ENCODE measurements at regions not wholly inside any gene's neighbourhood (a gene's known extent, or its start where the extent isn't known, plus 50 kb on each side); places are given as distances from the start of the nearest gene placed in this dataset.
"Not testable (repeated sequence)": the region's sequence is repeated elsewhere in the genome, so short reads cannot be mapped to it uniquely, and the experiment has no call there.

DNA sequence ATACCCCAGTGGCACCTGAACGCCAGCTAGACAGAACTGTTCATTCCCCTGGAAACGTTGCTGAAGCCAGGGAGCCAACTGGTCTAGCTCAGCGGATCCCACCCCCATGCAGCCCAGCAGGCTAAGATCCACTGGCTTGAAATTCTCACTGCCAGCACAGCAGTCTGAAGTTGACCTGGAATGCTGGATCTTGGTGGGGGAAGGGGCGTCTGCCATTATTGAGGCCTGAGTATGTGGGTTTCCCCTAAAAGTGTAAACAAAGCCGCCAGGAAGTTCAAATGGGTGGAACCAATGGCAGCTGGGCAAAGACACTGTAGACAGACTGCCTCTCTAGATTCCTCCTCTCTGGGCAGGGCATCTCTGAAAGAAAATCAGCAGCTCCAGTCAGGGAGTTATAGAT lies 213.0 kb downstream of the NKX6-1 start:
- H3K9me3 Mint-ChIP-seq (ENCODE audit: low read depth), result peaks cover 3% of the 10 kb centered on the region
- ATAC-seq (no peak), DNase-seq (no peak)
- no peaks in the 10 kb centered on the region for H3K4me1 Mint-ChIP-seq
- no peaks in the 10 kb centered on the region for H3K36me3 Mint-ChIP-seq
- no peak overlapping the region for H3K27ac Mint-ChIP-seq
- CTCF ChIA-PET, result no interaction called here
- H3K27me3 Mint-ChIP-seq, result no peaks in the 10 kb centered on the region
- H3K4me3 Mint-ChIP-seq, result no peak overlapping the region

DNA sequence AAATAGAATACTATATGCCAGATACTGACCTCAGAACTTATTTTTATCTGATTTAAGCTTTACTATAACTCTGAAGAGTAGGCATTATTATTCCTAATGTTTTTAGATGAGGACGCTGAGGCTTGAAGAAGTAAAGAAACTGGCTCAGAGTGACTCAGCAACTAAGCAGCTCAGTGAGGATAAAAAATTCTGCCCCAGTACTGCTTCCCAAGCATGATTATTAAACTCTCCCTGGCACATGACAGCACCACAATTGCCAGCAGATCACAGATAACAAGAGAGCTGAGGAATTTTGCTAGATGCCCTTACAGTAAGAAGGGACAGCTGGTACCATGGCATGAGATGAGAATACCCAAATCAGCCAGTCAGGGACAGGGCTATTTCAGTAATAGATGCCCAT lies 219.4 kb downstream of the NKX6-1 start:
- H3K9me3 Mint-ChIP-seq (ENCODE audit: low read depth), result no peaks in the 10 kb centered on the region
- H3K36me3 Mint-ChIP-seq, result no peaks in the 10 kb centered on the region
- no peaks in the 10 kb centered on the region for H3K27me3 Mint-ChIP-seq
- CTCF ChIA-PET, result no interaction called here
- DNase-seq (no peak), ATAC-seq (no peak)
- no peak overlapping the region for H3K27ac Mint-ChIP-seq
- no peaks in the 10 kb centered on the region for H3K4me1 Mint-ChIP-seq
- H3K4me3 Mint-ChIP-seq, result no peak overlapping the region

DNA sequence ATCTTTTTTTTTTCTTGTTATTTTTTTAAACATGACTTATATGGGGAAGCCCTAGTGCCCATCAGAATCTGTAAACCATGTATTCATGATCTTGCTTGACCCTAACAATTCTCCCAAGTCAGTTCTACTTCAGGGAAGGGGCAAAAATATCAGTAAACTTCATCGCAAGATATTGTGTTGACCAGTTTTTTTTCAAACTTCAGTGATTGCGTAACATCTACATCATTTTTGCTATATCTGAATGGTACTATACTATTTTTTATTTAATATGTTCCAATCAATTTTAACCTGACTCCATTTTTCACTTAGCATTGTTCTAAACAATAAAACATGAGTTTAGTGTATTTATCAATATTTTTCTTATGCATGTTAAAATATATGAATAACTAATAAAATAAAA lies 221.2 kb downstream of the NKX6-1 start:
- H3K27me3 Mint-ChIP-seq, result no peaks in the 10 kb centered on the region
- no peaks in the 10 kb centered on the region for H3K36me3 Mint-ChIP-seq
- DNase-seq, result no peak
- H3K4me1 Mint-ChIP-seq, result no peaks in the 10 kb centered on the region
- H3K4me3 Mint-ChIP-seq, result no peak overlapping the region
- H3K27ac Mint-ChIP-seq, result no peak overlapping the region
- CTCF ChIA-PET, result no interaction called here
- no peaks in the 10 kb centered on the region for H3K9me3 Mint-ChIP-seq (ENCODE audit: low read depth)
- no peak for ATAC-seq

DNA sequence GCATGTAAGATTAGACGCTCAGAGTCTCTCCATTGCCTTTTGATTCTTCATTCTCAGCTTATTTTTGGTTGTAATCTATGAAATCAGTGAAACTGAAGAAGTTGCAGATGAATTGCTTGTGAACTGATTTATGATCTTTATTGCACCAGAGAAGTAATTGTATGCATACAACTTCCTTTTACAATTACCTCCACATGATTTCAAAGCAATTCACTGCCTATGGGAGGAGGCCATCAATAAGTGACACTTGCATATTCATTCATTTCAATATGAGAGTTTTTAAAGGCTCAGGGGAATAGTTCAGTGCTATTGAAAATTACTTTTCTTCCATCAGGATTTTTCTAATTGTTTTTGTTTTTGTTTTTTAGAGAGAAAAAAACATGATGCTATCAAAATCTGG lies 222.3 kb downstream of the NKX6-1 start:
- H3K36me3 Mint-ChIP-seq, result no peaks in the 10 kb centered on the region
- no peaks in the 10 kb centered on the region for H3K27me3 Mint-ChIP-seq
- no peak overlapping the region for H3K4me3 Mint-ChIP-seq
- ATAC-seq (no peak), DNase-seq (no peak)
- H3K27ac Mint-ChIP-seq, result no peak overlapping the region
- no peaks in the 10 kb centered on the region for H3K9me3 Mint-ChIP-seq (ENCODE audit: low read depth)
- no peaks in the 10 kb centered on the region for H3K4me1 Mint-ChIP-seq
- CTCF ChIA-PET, result no interaction called here

DNA sequence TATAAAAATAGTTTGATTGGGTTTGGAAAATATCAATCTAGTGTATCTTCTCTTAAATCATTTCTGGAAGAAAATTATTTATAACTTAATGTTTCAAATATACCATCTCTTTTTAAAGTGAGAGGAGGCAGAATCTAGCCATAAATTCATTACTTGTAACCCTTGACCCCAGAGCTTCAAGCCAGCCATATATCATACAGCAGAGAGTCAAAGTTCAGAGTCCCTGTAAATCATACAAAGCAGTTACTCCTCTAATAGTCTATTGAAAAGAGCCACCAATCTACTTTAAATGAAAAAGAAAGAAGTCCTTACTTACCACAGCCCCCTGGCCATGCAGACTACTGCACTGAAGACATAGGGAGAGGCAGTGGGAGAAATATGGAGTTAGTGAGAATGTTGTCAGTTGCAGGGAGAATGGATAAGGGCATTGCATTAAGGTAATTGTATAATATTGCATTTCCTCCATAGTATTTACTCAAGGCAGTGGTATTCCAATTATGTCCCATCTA lies 229.5 kb downstream of the NKX6-1 start:
- CTCF ChIA-PET, result no interaction called here
- DNase-seq, result no peak
- H3K36me3 Mint-ChIP-seq, result no peaks in the 10 kb centered on the region
- no peak overlapping the region for H3K4me3 Mint-ChIP-seq
- H3K27me3 Mint-ChIP-seq, result no peaks in the 10 kb centered on the region
- no peaks in the 10 kb centered on the region for H3K9me3 Mint-ChIP-seq (ENCODE audit: low read depth)
- H3K4me1 Mint-ChIP-seq, result no peaks in the 10 kb centered on the region
- no peak for ATAC-seq
- H3K27ac Mint-ChIP-seq, result no peak overlapping the region

DNA sequence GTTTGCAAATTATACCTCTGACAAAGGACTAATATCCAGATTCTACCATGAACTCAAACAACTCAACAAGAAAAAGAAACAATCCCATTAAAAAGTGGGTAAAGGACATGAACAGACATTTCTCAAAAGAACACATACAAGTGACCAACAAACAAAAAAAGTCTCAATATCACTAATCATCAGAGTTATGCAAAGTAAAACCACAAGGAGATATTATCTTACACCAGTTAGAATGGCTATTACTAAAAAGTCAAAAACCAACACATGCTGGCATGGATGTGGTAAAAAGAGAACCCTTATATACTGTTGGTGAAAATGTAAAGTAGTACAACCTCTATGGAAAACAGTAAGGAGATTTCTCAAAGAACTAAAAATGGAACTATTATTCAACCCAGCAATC lies 234.4 kb downstream of the NKX6-1 start:
- Mint-ChIP-seq H3K36me3 (no peaks in the 10 kb centered on the region), H3K27ac (no peak overlapping the region), H3K4me1 (no peaks in the 10 kb centered on the region), H3K27me3 (no peaks in the 10 kb centered on the region), H3K4me3 (no peak overlapping the region), H3K9me3 (ENCODE audit: low read depth) (no peaks in the 10 kb centered on the region)
- DNase-seq (no peak), ATAC-seq (no peak)
- CTCF ChIA-PET, result no interaction called here

DNA sequence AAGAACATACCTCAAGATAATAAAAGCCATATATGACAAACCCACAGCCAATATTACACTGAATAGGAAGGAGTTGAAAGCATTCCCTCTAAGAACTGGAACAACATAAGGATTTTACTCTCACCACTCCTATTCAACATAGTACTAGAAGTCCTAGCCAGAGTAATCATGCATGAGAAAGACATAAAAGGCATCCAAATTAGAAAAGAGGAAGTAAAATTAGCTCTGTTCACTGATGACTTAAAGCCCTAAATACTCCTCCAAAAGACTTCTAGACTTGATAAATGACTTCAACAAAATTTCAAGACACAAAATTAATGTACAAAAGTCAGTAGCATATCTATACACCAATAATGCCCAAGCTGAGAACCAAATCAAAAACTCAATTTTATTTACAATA lies 235.7 kb downstream of the NKX6-1 start:
- no peaks in the 10 kb centered on the region for H3K4me1 Mint-ChIP-seq
- no peak for DNase-seq
- CTCF ChIA-PET, result no interaction called here
- no peaks in the 10 kb centered on the region for H3K36me3 Mint-ChIP-seq
- ATAC-seq, result no peak
- H3K4me3 Mint-ChIP-seq, result no peak overlapping the region
- no peaks in the 10 kb centered on the region for H3K27me3 Mint-ChIP-seq
- H3K9me3 Mint-ChIP-seq (ENCODE audit: low read depth), result peaks cover 2% of the 10 kb centered on the region
- H3K27ac Mint-ChIP-seq, result no peak overlapping the region

DNA sequence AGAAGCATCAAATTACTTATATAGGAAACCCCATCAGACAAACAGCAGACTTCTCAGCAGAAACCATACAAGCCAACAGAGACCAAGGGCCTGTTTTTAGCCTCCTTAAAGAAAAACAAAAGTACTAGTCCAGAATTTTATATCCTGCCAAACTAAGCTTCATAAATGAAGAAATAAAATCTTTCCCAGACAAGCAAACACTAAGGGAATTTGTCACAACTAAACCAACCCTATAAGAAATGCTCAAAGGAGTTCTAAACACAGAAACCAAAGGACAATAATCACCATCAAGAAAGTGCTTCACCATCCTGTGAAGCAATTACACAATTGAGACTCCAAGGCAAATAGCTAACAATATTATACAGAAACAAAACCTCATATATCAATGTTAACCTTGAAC lies 238.6 kb downstream of the NKX6-1 start:
- ATAC-seq (no peak), DNase-seq (no peak)
- Mint-ChIP-seq H3K4me3 (no peak overlapping the region), H3K9me3 (ENCODE audit: low read depth) (peaks cover 2% of the 10 kb centered on the region), H3K36me3 (no peaks in the 10 kb centered on the region), H3K4me1 (no peaks in the 10 kb centered on the region), H3K27ac (no peak overlapping the region), H3K27me3 (no peaks in the 10 kb centered on the region)
- CTCF ChIA-PET, result no interaction called here

DNA sequence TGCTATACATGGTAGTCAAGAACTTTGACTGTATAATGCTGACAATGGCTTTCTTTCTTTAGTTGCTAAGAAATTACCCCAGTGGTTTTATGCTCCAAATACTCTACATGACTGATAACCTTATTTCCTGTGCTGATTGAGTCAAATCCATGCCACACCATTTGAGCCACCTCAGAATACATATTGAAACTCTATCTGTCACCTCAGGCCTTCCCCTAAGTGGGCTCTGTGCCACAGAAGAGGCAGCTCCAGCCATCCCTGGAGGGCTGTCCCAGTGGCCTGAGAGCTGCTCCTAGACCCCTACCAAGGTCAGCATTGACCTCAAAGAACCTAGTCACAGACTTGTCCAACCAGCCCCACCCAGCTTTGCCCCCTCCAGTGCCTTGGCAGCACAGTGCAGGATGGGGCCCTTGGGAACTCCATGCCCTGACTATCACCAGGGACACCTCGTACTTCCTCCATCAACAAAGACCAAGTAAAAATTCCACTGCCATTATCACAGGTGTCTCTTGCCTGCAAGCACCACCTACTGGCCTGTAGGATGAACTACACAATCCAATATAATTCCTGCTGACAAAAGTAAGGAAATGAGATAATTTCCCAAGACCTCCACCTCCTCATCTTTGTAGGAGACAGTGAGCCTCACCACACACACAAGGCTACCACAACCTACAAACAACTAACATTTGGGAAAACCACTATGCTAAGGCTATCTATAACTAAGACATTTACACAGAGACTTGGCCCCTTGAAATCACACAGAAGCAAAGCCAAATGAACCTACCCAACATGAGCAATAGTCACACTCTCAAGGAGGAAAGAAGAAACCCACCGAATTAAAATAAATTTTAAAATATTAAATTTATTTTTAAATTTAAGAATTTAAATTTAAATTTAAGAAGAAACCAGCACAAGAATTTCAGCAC lies 239.9 kb downstream of the NKX6-1 start:
- ATAC-seq (no peak), DNase-seq (no peak)
- no peaks in the 10 kb centered on the region for H3K36me3 Mint-ChIP-seq
- no peaks in the 10 kb centered on the region for H3K4me1 Mint-ChIP-seq
- H3K27me3 Mint-ChIP-seq, result no peaks in the 10 kb centered on the region
- peaks cover 2% of the 10 kb centered on the region for H3K9me3 Mint-ChIP-seq (ENCODE audit: low read depth)
- no peak overlapping the region for H3K4me3 Mint-ChIP-seq
- H3K27ac Mint-ChIP-seq, result no peak overlapping the region
- CTCF ChIA-PET, result no interaction called here

DNA sequence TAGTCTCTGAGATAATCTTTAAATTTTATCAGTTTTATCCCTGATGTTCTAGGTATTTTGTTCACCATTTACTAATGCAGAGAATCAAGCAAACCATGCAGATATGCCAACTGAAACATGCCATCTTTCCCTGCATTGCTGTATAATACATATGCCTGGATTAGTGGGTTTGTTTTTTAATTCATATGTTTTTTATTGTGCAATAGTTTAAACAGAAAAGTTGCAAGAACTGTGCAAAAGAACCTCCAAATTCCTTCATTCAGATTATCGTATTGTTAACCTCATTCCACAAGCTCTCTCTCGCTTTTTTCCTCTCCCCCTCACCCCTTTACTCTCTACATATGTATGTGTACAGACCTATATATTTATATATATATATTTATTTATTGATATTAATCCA lies 244.6 kb downstream of the NKX6-1 start:
- no peak overlapping the region for H3K4me3 Mint-ChIP-seq
- ATAC-seq (no peak), DNase-seq (no peak)
- peaks cover 2% of the 10 kb centered on the region for H3K9me3 Mint-ChIP-seq (ENCODE audit: low read depth)
- CTCF ChIA-PET, result no interaction called here
- no peaks in the 10 kb centered on the region for H3K27me3 Mint-ChIP-seq
- H3K27ac Mint-ChIP-seq, result no peak overlapping the region
- H3K4me1 Mint-ChIP-seq, result no peaks in the 10 kb centered on the region
- H3K36me3 Mint-ChIP-seq, result no peaks in the 10 kb centered on the region

DNA sequence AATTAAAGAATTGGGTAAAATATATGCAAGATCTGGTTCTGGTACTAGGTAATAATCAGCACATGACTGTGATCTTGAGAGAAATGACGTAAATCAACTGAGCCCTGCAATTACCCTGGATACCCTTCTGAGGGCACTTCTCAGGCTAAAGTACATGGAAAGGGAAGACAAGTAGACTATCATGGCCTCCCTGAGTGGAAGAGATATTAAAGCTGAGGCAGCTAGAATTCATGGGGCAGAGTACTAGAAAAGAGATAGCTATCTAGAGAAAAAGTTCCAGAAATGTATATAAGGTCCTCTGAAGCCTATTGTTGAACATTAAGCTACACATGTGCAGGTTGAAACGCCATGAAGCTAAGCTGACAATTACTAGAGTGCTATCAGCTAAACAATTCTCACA lies 249.6 kb downstream of the NKX6-1 start:
- DNase-seq (no peak), ATAC-seq (no peak)
- Mint-ChIP-seq H3K4me3 (no peak overlapping the region), H3K4me1 (no peaks in the 10 kb centered on the region), H3K36me3 (no peaks in the 10 kb centered on the region), H3K9me3 (ENCODE audit: low read depth) (no peaks in the 10 kb centered on the region), H3K27me3 (no peaks in the 10 kb centered on the region), H3K27ac (no peak overlapping the region)
- CTCF ChIA-PET, result no interaction called here

DNA sequence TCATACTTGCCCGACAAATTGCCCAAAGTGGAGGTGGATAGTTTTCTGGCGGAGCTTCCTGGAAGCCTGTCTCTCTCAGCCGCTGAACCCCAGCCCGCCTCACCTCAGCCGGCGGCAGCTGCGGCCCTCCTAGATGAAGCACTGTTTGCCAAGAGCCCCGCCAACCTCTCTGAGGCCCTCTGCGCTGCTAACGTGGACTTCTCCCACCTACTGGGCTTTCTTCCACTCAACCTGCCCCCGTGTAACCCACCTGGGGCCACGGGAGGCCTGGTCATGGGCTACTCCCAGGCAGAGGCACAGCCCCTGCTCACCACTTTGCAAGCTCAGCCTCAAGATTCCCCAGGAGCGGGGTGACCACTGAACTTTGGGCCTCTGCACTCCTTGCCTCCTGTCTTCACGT lies 254.1 kb downstream of the NKX6-1 start:
- H3K27ac Mint-ChIP-seq, CTCF ChIA-PET: not testable (repeated sequence)

DNA sequence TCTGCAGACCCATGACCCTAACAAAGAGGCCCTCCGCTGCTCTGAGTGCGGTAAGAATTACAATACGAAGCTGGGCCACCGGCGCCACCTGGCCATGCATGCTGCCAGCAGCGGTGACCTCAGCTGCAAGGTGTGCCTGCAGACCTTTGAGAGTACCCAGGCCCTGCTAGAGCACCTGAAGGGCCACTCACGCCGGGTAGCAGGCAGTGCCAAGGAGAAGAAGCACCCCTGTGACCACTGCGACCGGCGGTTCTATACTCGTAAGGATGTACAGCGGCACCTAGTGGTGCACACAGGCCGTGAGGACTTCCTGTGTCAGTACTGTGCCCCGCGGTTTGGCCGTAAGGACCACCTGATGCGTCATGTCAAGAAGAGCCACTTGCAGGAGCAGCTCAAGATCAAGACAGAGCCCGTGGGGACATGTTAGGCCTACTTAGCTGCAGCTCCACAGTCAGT lies 254.7 kb downstream of the NKX6-1 start:
- H3K27me3 Mint-ChIP-seq; H3K4me1 Mint-ChIP-seq; ATAC-seq; H3K4me3 Mint-ChIP-seq; H3K36me3 Mint-ChIP-seq; H3K9me3 Mint-ChIP-seq (ENCODE audit: low read depth); CTCF ChIA-PET; DNase-seq; H3K27ac Mint-ChIP-seq: not testable (repeated sequence)

More for the DNA sequence above, 254.1 kb downstream of the NKX6-1 start:
- not testable (repeated sequence) for H3K36me3 Mint-ChIP-seq; ATAC-seq; H3K4me1 Mint-ChIP-seq; DNase-seq; H3K4me3 Mint-ChIP-seq; H3K27me3 Mint-ChIP-seq; H3K9me3 Mint-ChIP-seq (ENCODE audit: low read depth)

DNA sequence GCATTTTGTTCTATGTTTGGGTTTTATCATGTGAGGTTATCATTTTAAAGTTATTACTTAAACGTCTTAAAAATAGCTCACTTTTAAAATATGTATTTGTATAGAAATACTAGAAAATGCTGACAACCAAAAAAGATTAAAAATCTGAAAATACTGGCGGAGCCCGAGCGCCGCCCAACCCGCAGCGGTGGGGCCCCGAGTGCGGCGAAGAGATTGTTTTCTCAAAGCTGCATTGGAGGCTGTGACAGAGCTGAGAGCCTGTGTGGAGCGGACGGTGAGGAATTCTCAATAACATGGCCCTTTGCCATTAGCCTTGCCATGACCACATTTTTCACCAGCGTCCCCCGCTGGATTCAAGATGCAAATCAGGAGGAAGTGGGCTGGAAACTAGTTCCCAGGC lies 255.4 kb downstream of the NKX6-1 start:
- no peaks in the 10 kb centered on the region for H3K4me1 Mint-ChIP-seq
- no peak for ATAC-seq

More for the DNA sequence above, 255.4 kb downstream of the NKX6-1 start:
- DNase-seq, result no peak
- H3K27ac Mint-ChIP-seq, result no peak overlapping the region
- H3K4me3 Mint-ChIP-seq, result no peak overlapping the region
- H3K27me3 Mint-ChIP-seq, result no peaks in the 10 kb centered on the region
- H3K9me3 Mint-ChIP-seq (ENCODE audit: low read depth), result no peaks in the 10 kb centered on the region
- no peaks in the 10 kb centered on the region for H3K36me3 Mint-ChIP-seq
- CTCF ChIA-PET, result no interaction called here

Measured in activated CD8-positive, alpha-beta memory T cell treated with anti-CD3 and anti-CD28 coated beads, Interleukin-2, amount 10 ng/mL, durations not matched to agents 7 days and 5 days (primary cell).